Mesendoderm (in vitro differentiated cells): ENCODE measurements at regions not wholly inside any gene's neighbourhood (a gene's known extent, or its start where the extent isn't known, plus 50 kb on each side); places are given as distances from the start of the nearest gene placed in this dataset.

Source experiments
- DNase-seq: peaks from one replicate; pipeline ENCODE4 v3.0.0; 2013
- H2AK5ac ChIP-seq: 2 replicates; pipeline ENCODE4 v1.6.1; 2013; ENCODE audit warnings: low read length, inconsistent platforms
- H2BK120ac ChIP-seq: 2 replicates; pipeline ENCODE4 v1.6.1; 2013; ENCODE audit warnings: low read depth, mild to moderate bottlenecking, low read length, moderate library complexity, mixed read lengths
- H2BK15ac ChIP-seq: replicated peaks from 2 replicates; pipeline ENCODE4 v1.6.1; 2013; ENCODE audit warnings: low read depth, mild to moderate bottlenecking, moderate library complexity
- H2BK5ac ChIP-seq: 2 replicates; pipeline ENCODE4 v1.6.1; 2013; ENCODE audit warnings: low read length, inconsistent platforms
- H3K18ac ChIP-seq: 2 replicates; pipeline ENCODE4 v1.6.1; 2013; ENCODE audit warnings: mild to moderate bottlenecking, low read length, mixed read lengths
- H3K23ac ChIP-seq: one replicate; pipeline ENCODE4 v1.6.1; 2013; ENCODE audit warnings: low read length
- H3K27ac ChIP-seq: 2 replicates; pipeline ENCODE4 v1.5.1; 2013; ENCODE audit warnings: low read depth, mild to moderate bottlenecking, inconsistent platforms, low read length, moderate library complexity
- H3K27me3 ChIP-seq: 2 replicates; pipeline ENCODE4 v1.6.1; 2013; ENCODE audit warnings: low read length, control low read depth, mild to moderate bottlenecking, inconsistent platforms; ENCODE audit not compliant: insufficient read depth, poor library complexity
- H3K36me3 ChIP-seq: 2 replicates; pipeline ENCODE4 v1.6.1; 2013; ENCODE audit warnings: low read length, inconsistent platforms; ENCODE audit not compliant: control insufficient read depth, insufficient read depth
- H3K4ac ChIP-seq: one replicate; pipeline ENCODE4 v1.6.1; 2013; ENCODE audit warnings: low read depth, mild to moderate bottlenecking, low read length, moderate library complexity
- H3K4me1 ChIP-seq: 2 replicates; pipeline ENCODE4 v1.6.1; 2013; ENCODE audit warnings: low read depth, low read length, inconsistent platforms; ENCODE audit not compliant: control insufficient read depth
- H3K4me2 ChIP-seq: 2 replicates; pipeline ENCODE4 v1.6.1; 2013; ENCODE audit warnings: low read length
- H3K4me3 ChIP-seq: 2 replicates; pipeline ENCODE4 v1.5.1; 2013; ENCODE audit warnings: mild to moderate bottlenecking, low read length
- H3K56ac ChIP-seq: one replicate; pipeline ENCODE4 v1.6.1; 2013; ENCODE audit warnings: low read length
- H3K79me1 ChIP-seq: 2 replicates; pipeline ENCODE4 v1.6.1; 2013; ENCODE audit warnings: low read length, inconsistent platforms
- H3K79me2 ChIP-seq: 2 replicates; pipeline ENCODE4 v1.6.1; 2013; ENCODE audit warnings: mild to moderate bottlenecking, low read length; ENCODE audit not compliant: control insufficient read depth, insufficient read depth
- H3K9ac ChIP-seq: 2 replicates; pipeline ENCODE4 v1.6.1; 2013; ENCODE audit warnings: low read length, inconsistent platforms
- H4K5ac ChIP-seq: one replicate; pipeline ENCODE4 v1.6.1; 2013; ENCODE audit warnings: low read length
- H4K8ac ChIP-seq: one replicate; pipeline ENCODE4 v1.6.1; 2013; ENCODE audit warnings: low read depth, mild to moderate bottlenecking, control low read depth, low read length, moderate library complexity
- WGBS: extraction: QIAGEN DNeasy Blood & Tissue Kit; methylation state at CpG from one replicate; pipeline ENCODE4 v1.1.7; 2013; ENCODE audit warnings: low lambda C conversion rate, missing lambda C conversion rate; ENCODE audit not compliant: insufficient coverage; ENCODE audit errors: extremely low coverage; 5-methylcytosine and 5-hydroxymethylcytosine counted together

DNA sequence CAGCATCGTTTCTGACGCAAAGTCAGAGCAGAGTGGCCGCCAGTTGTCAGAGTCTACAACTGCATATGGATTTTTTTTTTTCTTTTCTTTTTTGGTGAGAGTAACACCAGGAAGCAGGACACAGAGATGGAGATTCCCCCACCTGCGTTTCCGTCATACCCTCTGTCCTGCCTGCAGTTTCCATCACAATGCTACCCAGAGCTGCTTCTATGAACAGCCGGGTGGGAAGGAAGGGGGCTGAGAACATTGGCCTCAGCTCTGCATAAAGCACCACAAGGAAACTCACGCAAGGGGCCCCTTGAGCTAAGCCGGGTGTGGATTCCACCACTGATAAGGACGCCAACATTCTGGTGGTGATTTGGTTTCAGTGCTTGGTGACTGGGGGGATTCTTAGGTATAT lies 183.5 kb upstream of the AFDN start:
- Histone ChIP-seq H3K4me3 (no peak overlapping the region), H2AK5ac (no peak overlapping the region), H3K56ac (no peak overlapping the region), H2BK120ac (no peak overlapping the region), H3K36me3 (no peaks in the 10 kb centered on the region), H3K27ac (no peak overlapping the region), H3K27me3 (no peaks in the 10 kb centered on the region), H3K23ac (no peak overlapping the region), H3K4ac (no peak overlapping the region), H4K5ac (no peak overlapping the region), H3K4me1 (peaks cover 4% of the 10 kb centered on the region), H3K79me2 (no peaks in the 10 kb centered on the region), H2BK15ac (no peak overlapping the region), H3K4me2 (no peak overlapping the region), H2BK5ac (no peak overlapping the region), H3K9ac (no peak overlapping the region), H4K8ac (no peak overlapping the region), H3K79me1 (no peaks in the 10 kb centered on the region), H3K18ac (no peak overlapping the region)
- DNase-seq, result no peak
- no CpG with 5 or more reads among the region's 9 CpGs for WGBS

DNA sequence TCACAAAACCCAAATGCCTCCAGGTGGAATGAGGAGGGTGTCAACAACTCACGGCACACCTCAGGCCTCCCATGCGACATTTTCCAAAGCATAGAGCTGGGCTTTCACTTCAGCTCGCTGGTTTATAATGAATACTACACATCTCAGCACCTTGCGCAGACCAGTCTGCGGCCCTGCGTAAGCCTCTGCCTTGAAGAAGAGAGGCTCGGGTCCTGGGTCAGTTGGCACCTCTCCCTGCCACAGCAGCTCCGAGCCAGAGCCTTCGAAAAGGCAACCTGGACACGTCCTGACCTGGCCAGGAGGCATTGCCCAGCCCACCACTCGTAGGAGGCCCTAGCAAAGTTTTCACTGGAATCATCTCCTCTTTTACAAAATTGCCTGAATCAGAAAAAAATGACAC lies 183.0 kb upstream of the AFDN start:
- Histone ChIP-seq H3K18ac (no peak overlapping the region), H4K8ac (no peak overlapping the region), H3K4me1 (peaks cover 4% of the 10 kb centered on the region), H3K36me3 (no peaks in the 10 kb centered on the region), H2BK120ac (no peak overlapping the region), H2AK5ac (no peak overlapping the region), H3K27ac (no peak overlapping the region), H3K4ac (no peak overlapping the region), H3K23ac (no peak overlapping the region), H4K5ac (no peak overlapping the region), H2BK5ac (no peak overlapping the region), H2BK15ac (no peak overlapping the region), H3K27me3 (no peaks in the 10 kb centered on the region), H3K56ac (no peak overlapping the region), H3K4me3 (no peak overlapping the region), H3K4me2 (no peak overlapping the region), H3K79me2 (no peaks in the 10 kb centered on the region), H3K79me1 (no peaks in the 10 kb centered on the region), H3K9ac (no peak overlapping the region)
- WGBS, result no CpG with 5 or more reads among the region's 11 CpGs
- no peak for DNase-seq

DNA sequence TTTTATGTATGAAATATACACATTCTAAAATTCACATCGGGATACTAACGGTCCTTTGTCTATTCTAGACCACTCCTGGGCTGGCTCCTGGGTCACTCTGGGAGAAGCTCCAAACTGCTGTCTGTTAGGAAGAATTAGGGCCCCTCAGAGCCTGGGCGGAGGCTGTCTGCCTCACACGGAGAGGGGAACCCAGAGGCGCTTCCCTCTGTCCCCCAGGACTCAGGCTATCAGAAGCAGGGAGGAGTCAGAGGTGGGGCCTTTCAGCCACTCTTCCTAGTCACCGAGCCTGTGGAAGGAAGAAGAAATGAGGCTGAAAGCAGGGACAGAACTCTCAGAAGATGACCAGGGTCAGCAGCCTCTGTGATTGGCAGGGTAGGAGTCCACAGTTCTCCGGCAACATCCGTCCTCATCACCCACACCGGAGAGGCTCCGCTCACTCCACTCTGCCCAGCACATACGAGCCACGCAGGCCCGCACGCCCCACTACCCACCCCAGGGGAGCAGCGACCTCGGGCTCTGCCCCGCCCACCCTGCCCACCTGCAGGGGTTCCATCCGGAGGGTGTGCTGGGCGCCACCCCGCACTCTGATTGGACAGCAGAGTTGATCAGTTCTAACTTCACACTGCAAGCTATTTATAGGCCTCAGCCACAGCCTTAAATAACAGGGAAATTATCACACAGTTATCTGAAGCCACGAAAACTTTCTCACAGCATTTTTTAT lies 182.1 kb upstream of the AFDN start:
- no peaks in the 10 kb centered on the region for H3K79me1 ChIP-seq
- H4K5ac ChIP-seq, result no peak overlapping the region
- H2BK120ac ChIP-seq, result no peak overlapping the region
- no peaks in the 10 kb centered on the region for H3K27me3 ChIP-seq
- H3K4ac ChIP-seq, result no peak overlapping the region
- H2AK5ac ChIP-seq, result no peak overlapping the region
- H3K36me3 ChIP-seq, result no peaks in the 10 kb centered on the region
- no peak overlapping the region for H3K27ac ChIP-seq
- H2BK5ac ChIP-seq, result no peak overlapping the region
- H3K79me2 ChIP-seq, result no peaks in the 10 kb centered on the region
- H2BK15ac ChIP-seq, result no peak overlapping the region
- no peak overlapping the region for H3K4me3 ChIP-seq
- H3K56ac ChIP-seq, result no peak overlapping the region
- H4K8ac ChIP-seq, result no peak overlapping the region
- no peak overlapping the region for H3K18ac ChIP-seq
- H3K4me1 ChIP-seq, result peaks cover 4% of the 10 kb centered on the region
- H3K23ac ChIP-seq, result no peak overlapping the region
- DNase-seq, result no peak
- H3K9ac ChIP-seq, result no peak overlapping the region
- no peak overlapping the region for H3K4me2 ChIP-seq
- WGBS, result no CpG with 5 or more reads among the region's 21 CpGs

DNA sequence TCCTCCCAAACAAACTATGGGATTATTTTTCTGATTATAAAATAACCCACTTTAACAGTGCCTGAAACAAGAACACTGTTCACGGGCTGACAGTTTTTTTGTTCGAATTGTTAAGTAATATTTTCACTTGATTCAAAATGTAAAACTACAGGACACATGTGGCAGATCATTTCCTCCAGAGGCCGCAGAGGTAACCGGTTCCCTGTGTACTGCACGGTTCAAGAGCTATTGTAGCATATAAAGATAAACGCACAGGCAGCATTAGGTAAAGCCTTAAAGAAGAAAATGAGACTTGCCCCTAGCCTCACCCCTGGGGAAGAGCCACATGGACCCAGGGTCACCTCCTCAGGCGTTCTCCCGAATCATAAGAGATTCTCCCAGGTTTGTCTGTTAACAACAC lies 181.3 kb upstream of the AFDN start:
- H3K4ac ChIP-seq, result no peak overlapping the region
- H2BK15ac ChIP-seq, result no peak overlapping the region
- H3K4me3 ChIP-seq, result no peak overlapping the region
- H3K4me1 ChIP-seq, result peaks cover 4% of the 10 kb centered on the region
- H2BK5ac ChIP-seq, result no peak overlapping the region
- no CpG with 5 or more reads among the region's 8 CpGs for WGBS
- H4K5ac ChIP-seq, result no peak overlapping the region
- no peak for DNase-seq
- H3K23ac ChIP-seq, result no peak overlapping the region
- H2BK120ac ChIP-seq, result no peak overlapping the region
- H3K27ac ChIP-seq, result no peak overlapping the region
- no peaks in the 10 kb centered on the region for H3K79me2 ChIP-seq
- H3K36me3 ChIP-seq, result no peaks in the 10 kb centered on the region
- no peak overlapping the region for H4K8ac ChIP-seq
- no peak overlapping the region for H3K18ac ChIP-seq
- H3K9ac ChIP-seq, result no peak overlapping the region
- H3K56ac ChIP-seq, result no peak overlapping the region
- H3K79me1 ChIP-seq, result no peaks in the 10 kb centered on the region
- no peak overlapping the region for H2AK5ac ChIP-seq
- no peak overlapping the region for H3K4me2 ChIP-seq
- no peaks in the 10 kb centered on the region for H3K27me3 ChIP-seq

DNA sequence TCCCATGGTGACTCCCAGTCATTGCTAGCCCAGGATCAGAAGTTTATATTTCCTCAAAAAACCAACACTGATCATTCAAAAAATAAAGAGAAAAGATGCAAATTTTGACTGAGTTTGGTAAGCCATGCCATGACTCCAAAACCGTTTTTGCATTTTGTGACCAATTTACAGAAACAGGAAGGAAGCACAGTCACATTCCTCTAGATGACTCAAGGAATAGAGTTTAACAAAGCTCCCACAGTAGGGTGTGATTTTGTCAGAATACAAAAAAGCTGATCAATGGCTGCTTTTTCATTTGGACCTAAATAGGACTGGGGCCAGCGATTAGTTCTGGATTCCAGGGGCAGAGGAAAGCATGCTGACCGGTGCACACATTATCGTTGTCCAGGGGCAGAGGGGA lies 179.4 kb upstream of the AFDN start:
- H4K8ac ChIP-seq, result no peak overlapping the region
- no peak overlapping the region for H2BK5ac ChIP-seq
- DNase-seq, result peak; percentile 42
- no peak overlapping the region for H3K27ac ChIP-seq
- no peak overlapping the region for H2BK120ac ChIP-seq
- no peak overlapping the region for H3K23ac ChIP-seq
- H3K18ac ChIP-seq, result no peak overlapping the region
- no peak overlapping the region for H4K5ac ChIP-seq
- H3K79me2 ChIP-seq, result no peaks in the 10 kb centered on the region
- no peak overlapping the region for H3K4me3 ChIP-seq
- H3K4ac ChIP-seq, result no peak overlapping the region
- H2BK15ac ChIP-seq, result no peak overlapping the region
- no peak overlapping the region for H3K4me2 ChIP-seq
- H3K79me1 ChIP-seq, result no peaks in the 10 kb centered on the region
- no peak overlapping the region for H2AK5ac ChIP-seq
- H3K56ac ChIP-seq, result no peak overlapping the region
- no peak overlapping the region for H3K9ac ChIP-seq
- no peaks in the 10 kb centered on the region for H3K36me3 ChIP-seq
- no peaks in the 10 kb centered on the region for H3K27me3 ChIP-seq
- H3K4me1 ChIP-seq, result peaks cover 9% of the 10 kb centered on the region
- WGBS, result no CpG with 5 or more reads among the region's 4 CpGs
